DMS79 treated with DMSO at 0.1 percent for 48 hours (cell line): ENCODE measurements at regions not wholly inside any gene's neighbourhood (a gene's known extent, or its start where the extent isn't known, plus 50 kb on each side); places are given as distances from the start of the nearest gene placed in this dataset.

Source experiments
- DNase-seq: peaks from one replicate; lab custom pipeline; 2025; lab: John Stamatoyannopoulos, UW

DNA sequence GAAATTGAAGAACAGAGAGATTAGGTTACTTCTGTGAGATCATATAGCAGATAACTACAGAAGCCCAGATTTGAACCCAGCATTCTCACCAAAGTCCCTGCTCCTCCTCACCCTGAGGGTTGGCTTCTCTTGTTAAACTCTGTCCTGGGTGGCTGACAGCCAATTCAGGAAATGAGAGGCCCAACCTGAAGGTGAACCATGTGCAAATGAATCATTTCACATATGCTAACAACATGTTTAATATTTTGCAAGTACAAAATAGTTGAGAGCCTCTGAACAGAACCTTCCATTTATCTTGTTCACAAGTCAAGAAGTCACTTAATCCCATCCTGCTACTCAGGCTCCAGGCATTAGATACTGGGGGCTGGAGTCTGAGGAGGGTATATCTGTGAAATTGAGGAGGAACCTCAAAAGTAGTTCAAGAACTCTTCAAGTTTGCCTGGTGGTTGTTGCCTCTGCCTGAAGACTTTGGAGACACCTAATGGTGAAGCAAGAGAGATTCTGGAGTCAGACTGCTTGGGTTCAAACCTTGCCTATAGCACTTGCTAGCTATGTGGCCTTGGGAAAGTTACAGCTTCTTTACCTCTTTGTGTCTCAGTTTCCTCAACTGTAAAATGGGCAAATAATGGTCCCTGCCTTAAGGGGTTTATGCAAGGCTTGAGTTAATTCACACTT lies 564.0 kb downstream of the PSAT1 start:
- DNase-seq, result no peak

DNA sequence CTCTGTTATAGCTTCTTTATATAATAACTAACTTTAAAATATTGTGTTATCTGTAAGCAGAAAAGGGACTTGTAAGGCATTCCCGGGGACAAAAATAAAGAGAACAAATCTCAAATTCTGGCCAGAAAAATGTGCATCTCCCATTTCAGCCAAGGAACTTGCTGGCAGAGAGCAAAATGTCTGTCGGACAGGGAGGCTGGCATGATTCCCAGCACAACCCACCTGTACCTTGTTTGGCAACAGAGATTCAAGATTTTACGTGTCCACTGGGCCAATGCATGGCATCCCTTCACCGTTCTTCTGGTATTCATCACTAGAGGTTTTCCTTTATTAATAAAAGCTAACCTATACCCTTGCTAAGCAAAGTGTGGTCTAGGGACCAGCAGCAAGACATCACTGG lies 566.6 kb downstream of the PSAT1 start:
- no peak for DNase-seq

DNA sequence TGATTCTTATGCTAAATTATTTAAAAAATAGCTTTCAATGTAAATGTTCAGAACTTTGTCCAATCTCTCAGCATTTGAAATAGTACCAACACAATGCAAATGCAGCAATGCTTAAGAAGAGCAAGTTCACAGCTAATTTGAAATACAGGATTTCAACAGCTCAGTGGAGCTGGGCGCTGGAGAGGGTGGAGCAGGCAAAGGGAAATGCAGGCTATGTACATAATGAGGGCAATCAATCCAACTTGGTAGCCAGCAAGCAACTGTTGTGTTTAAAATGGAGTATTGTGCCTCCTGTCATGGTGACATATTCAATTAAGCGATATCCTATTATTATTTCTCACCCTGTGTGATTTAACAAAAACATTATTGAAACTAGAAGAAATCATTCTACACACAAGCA lies 568.8 kb downstream of the PSAT1 start:
- no peak for DNase-seq

DNA sequence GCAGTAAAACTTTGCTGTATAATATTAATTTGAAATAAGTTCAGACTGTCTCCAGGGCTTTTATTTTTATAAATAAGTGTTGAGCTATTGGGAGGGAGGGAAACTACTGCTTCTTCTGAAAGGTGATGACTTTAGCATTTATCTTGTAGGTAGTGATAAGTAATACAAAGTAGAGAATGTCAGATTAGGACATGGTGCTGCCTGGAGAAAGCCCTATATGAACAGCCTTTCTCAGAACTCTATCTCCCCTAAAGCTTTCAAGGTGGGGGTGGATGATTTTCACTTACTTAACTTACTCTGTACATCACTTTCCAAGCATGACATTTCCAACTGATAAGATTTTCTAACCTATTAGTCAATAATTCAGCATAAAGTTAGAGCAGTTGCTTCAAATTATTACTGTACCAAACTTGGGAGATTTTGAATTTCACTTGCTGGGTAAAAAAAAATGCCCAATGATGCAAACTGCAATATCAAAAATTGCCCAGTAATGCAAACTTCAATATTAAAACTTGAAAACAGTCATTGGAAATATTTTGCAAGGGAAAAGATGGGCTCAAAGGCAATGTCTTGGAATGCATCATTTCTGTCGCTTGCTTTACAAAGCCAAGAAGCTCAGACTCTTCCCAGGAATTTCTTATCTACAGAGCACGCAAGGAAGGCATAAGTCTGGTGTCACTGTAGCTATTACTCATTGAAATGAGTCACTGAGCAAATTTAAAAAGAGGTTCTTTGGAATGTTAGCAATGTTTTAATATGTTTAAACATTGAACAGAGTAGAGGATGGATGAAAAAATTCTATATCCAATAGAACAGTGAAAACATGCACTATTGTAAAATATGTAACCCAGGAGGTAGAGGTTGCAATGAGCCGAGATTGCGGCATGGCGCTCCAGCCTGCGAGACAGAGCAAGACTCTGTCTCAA lies 569.5 kb downstream of the PSAT1 start:
- no peak for DNase-seq

DNA sequence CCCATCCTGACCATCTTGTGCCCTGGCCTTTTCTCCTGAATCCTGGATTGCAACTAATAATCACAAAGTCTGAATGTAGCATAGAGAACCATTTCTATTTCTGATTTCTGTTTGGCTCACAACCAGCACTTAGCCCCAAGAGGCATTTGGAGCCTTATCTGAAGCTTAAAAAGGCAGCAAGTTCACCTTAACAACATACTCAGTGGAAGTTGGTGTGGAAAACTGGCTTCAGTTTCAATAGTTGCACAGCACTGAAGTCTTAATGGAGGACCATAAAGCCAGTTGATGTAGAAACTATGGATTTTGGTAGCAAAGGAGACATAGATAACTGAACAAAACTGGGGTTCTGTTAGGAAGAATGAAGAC lies 574.1 kb downstream of the PSAT1 start:
- DNase-seq, result no peak

DNA sequence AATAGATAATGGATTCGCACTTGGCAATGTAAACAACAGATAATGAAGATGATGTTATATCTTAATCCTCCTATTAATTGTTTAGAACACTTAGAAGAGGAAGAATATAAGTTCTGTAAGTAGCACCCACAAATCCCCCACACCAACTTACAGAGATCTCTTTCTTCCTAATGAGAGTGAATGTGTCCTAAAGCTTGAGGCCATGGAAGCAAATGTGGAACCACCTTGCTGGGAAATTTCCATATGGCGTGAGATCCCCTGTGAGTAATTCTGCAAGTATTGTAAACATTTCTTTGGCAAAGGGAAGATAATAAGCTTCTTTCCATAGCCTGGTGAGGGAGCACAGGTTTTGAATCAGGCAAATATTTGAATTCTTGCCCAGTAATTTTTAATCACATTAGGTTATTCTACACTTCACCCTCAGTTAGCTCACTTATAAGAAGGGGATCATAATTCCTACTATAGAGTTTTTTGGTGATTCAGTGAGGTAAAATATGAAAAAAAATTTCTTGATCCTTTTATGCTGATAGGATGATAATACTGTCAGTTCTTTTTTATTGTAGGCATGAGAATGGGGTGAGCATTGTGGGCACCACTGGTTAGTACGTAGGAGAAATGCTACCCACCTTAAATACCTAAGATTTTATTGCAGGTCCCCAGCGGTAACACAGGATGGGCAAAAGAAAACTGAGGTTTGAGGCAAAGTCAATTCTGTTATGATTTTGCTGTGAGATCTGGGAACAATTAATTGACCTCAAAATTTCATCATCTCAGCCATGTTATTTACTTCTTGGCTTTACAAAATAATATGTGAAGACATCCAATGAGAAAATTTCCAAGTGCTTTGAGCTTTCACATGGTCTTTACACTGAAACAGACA lies 574.8 kb downstream of the PSAT1 start:
- DNase-seq, result no peak

DNA sequence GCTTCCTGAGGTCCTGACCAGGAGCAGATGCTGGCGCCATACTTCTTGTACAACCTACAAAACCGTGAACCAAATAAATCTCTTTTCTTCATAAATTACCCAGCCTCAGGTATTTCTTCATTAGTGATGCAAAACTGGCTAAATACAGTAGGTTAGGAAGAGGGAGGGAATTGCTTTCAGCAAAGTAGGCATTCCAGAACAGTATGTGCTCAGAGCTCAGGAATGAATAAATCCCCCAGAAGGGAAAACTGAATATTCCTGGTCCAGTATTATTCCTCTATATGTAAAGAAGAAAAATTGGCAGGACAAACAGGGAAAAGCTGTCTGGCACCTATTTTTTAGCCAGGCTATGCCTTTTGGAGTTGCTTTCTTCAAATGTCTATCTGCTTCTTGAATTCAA lies 577.1 kb downstream of the PSAT1 start:
- DNase-seq, result no peak

DNA sequence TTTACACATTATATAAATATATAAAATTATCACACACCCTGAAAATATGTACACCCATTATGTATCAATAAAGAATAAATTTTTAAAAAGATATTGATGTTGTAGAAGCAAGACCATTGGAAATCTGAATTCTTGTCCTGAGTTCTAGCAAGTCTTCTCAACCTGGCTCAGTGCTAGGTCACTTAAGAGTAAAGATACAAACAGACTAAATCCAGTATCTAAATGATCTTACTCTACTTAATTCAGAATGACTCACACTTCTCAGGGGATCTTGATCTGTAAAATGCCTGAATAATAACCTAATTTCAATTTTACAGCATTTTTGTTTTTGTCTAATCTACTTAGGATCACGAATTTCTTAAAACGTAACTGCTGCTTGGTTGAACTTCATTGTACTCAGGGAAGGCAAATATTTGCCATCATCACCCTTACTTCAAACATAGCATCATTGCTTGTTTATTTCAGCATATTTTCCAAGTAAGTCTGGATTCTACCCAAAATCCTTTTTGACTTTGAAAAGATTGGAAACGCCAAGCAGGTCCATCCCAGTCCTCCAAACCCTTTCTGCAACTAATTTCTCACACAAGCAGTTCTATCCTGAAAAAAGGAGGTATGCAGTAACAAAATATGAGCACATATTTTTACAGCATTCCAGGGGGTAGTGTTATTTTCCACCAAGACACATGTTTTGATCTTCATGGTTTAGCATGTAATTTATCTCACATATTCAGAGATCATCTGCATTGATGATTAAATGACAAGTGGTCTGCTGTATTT lies 582.6 kb downstream of the PSAT1 start:
- no peak for DNase-seq

DNA sequence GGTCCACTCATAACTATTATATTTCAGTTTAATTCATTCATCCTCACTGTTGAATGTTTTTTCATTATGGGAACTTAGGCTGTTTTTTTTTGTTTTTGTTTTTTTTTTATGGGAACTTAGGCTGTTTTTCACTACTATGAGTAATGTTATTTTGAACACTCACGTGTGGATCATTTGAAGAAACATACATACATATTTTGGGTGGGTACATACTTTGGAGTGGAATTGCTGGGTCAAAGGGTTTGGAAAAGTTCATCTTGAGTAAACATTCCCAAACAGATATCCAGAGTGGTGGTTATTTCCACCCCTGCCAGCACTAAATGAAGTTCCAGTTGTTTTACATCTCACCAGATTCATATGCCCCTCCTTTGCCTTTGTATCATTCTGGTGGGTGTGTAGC lies 584.4 kb downstream of the PSAT1 start:
- DNase-seq, result no peak

DNA sequence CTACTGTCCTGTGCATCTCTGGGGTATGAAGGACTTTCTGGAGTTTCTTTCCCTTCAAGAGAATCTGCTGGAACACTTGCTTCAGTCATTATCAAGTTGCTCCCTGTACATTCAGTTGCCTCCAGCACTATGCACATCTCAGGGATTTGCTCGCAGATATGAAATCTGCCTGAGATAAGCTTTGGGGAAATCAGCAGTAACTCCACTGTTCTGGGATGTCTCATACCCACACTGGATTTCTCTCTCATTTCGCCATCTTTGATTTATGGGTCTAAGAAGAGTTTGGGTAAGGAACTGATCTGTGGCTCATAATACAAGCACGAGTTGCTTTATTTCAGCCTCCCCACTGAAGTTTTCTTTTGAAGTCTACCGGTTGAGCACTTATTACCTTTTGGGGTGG lies 585.6 kb downstream of the PSAT1 start:
- no peak for DNase-seq

DNA sequence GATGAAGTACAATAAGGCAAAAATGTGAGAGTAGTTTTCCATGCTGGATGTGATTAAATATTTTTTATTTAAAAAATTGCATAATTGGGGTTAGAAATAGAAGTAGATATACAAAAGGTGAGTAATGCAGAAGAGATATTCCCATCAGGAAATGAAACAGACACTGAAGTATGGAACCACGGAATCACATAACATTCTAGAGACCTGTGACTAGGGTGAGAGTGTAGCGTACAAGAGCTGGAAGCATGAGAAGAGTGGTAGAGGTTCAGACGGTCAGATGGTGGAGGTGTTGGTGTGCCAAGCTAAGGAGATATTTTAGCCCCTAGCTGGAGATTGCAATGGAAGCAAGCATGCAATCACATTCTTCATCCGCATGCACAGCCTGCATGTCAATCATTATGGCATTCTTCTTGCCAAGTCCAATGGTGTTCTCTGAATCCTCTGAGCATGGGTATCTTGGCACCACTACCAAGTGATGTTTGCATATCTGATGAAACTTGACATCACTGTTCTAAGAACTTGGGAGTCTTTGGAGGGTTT lies 587.8 kb downstream of the PSAT1 start:
- DNase-seq, result no peak

DNA sequence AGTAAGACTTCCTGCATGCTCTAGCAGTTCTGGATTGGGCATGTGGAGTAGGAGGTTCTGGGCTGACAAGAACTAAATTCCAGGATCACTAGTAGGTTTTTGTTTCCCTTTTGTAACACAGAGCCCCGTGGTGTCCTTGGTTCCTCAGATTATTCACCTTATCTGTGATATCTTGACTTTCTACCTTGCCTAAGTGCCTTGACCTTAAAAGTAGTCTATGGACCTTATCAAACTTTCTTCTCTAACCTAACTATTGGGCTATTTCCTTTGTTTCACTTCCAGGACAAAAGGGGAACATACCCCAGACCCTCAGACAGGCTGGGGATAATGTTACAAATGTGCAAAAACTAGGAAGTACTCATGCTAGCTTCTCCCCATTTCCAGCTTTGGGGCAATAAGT lies 595.3 kb downstream of the PSAT1 start:
- no peak for DNase-seq

DNA sequence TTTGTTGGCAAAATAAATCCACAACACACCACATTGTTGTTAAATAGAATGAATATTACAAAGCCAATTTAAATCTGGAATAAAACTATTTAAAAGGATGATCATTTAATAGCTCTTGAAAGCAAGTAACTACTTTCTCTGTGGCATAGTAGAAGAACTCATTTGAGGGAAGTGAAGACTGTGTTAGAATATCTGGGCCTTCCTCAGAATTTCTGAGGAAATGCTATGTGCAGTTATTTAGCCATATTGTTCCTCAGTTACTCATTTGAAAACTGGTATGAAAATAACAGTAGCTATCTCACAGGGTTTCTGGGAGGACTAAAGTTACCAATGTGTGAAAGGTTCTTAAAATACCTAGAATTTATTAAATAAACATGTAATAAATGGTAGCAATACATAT lies 595.8 kb downstream of the PSAT1 start:
- DNase-seq, result no peak

DNA sequence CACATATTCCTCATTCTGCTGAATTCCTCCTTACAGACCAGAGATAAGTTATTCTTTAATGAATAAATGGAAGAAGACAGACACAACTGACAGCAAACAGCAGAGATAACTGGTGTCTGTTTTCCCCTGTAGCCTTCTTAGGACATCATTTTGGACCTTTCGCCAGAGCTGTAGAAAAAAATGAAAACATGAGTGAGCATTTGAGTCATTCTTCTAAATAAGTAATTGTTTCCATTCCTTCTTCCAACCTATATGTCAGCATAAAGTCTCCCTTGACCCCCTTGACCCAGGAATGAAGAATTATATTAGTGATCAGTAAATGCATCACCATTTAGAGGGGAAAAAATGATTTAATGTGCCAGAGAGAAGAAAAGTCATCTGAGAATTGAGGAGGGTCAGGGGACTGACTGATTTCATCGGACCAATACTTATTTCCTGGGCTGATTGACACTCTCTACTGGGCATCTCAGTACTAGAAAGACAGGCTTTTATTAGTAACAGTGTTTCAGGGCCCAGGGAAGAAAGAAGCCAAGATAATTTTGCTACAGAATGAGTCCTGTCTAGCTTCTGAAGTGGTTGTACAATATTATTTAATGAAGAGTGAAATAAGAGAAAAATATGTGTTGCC lies 597.0 kb downstream of the PSAT1 start:
- no peak for DNase-seq

DNA sequence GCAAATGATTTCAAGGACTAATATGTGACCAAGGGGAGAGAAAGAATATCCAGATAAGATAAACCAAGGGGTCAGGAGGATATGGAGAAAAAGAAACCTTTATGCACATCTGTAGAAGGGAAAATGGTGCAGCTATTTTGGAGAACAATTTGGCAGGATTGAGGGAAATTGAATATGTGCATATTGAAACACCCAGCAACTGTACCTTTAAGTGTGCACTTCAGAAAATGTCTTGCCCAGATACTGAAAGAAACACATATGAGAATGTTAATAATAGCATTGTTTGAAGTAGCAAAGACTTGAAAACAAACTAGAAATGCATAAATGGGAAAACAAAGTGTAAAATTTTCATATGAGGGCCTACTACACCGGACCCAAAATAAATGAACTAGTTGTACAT lies 599.6 kb downstream of the PSAT1 start:
- DNase-seq, result no peak

DNA sequence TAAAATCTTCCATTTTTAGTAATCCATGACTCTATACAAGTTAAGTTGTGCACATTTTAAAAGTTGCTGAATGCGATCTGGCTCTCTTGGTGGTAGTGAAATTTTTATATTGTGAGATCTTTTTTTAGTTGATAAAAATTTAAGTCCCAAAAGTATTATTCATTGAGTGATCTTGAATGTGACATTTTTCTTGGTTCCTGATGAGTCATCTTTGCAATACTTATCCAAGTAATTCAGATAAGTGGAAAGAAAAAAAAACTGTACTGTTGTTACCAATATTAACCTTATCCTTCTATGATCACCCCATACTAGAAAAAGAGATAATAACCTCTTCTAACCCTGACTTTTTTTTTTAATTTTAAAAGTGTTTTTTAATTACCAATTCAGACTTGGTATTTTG lies 601.3 kb downstream of the PSAT1 start:
- DNase-seq, result no peak

DNA sequence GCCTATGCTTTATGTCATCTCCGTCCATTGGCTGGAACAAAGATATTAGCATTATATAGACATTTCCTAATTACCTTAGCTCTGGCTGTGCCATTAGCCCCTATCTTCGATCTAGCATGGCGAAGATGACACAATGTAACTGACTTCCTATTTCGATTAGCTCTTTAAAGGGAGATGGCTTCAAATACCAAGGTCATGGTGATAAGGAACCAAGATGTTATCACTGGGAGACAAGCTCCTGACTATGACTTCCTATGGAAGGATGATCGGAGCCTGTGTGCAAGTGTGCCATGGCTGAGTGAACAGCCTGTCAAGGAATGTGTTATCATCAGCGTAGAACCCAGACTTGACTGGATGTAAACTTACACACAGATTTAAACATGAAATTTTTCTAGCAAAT lies 602.1 kb downstream of the PSAT1 start:
- DNase-seq, result no peak

DNA sequence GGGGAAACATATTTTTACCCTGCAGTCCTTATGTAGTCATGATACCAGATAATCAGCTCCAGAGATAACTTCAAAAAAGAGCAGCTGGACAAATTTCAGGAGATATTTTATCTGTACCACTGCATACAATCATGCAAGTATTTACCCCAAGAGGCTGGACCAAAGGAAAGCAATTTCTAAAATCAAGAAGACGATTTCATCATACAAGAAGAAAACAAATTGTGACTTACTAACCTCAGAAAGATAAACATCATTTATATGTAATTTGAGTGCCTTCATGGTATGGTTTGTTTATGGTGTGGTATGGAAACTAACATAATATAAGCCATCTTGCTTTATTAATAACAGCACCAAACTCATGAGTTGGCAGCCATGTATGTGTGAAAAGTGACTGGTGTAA lies 603.6 kb downstream of the PSAT1 start:
- no peak for DNase-seq

DNA sequence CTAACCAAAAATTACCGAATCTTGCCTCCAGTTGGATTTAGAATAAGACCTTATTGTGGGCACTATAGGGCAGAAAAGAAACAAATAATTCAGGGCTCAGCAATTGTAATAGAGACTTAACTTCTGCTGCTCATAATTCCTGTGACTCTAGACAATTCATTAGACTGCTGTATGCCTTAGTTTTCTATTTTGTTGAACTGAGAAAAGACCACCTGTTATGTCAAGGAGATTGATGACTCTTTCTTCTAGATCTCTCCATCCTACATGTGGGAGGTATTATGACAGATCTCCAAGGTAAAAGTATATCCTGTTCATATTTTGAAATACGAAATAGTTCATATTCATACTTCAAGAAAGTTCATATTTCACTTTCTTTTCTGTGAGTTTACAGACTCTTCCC lies 605.1 kb downstream of the PSAT1 start:
- DNase-seq, result no peak

DNA sequence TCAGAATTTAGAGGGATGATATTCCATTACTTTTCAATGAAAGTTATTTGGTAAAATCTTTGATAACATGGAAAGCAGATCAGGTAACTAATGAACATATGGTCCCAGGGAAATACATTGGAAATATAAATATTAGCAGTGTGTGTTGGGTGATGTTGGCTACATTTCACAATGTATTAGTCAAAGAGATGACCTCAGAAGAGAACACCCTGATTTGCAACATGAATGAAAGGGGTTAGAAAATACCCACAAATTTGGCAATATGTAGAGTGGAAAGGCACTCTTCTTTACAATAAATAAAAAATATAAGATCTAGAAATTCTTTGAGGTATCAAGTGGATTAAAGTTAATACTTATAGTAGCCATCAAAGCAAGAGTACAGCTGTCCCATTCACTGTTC lies 606.7 kb downstream of the PSAT1 start:
- DNase-seq, result no peak

DNA sequence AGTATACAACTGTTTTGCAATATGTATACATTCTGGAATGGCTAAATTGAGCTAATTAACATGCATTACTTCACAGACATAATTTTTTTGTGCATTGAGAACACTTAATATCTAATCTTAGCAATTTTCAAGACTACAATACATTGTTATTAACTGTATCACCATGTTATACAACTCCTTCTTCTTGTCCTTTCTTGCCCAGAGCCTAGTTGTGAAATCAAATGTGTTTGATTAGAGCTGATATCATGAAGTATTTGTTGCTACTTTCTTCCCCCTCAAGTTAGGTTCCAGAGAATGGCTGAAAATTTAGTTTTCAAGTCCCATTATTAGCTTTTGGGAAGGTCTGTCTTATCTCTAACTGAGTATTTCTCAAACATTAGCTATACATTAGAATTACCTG lies 607.8 kb downstream of the PSAT1 start:
- DNase-seq, result no peak
